ENCODE measurements at regions not wholly inside any gene's neighbourhood (a gene's known extent, or its start where the extent isn't known, plus 50 kb on each side); places are given as distances from the start of the nearest gene placed in this dataset.
A peak's percentile ranks its signal among the peaks of the same experiment; 100 is the strongest.

- DNase-seq (ENCODE audit: extremely low spot score, insufficient read length, low read depth), result no peak
- FAIRE-seq, result no peak
Observed at GRCh38 chr11:110812086-110812733, 100.0 kb upstream of the ARHGAP20 start.

DNA sequence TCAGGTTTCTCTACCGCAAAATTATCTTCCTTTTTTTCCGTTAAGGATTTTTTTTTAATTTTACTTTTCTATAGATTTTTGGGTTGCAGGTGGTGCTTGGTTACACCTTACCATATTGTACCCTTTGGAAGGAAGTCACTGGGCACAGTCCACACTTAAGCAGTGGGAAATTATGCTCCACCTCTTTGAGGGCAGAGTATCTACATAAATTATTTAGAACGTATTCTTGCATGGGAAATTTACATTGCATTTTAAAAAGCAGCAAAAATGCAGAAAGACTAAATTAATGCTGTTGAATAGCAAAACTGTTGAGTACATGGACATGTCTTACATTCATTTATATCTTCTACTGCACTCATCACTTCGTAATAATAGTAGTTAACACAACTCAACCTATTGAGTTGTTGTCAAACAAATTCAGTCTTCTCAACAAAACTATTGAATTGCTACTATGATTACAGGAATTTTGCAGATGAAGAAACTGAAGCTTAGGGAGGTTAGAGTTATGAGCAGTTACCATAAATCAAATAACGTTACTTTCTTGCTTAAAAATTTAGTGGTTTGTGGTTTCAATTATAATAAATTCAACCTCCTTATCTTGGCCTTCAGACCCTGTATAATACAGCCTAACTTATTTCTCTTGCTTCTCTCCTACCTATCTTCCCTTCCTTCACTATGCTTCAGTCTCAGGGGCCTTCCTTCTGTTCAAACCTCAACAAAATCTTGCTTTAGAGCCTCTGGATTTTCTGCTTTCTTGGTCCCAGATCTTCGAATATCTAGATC is 97.4 kb upstream of the ARHGAP20 start:
- no peak for DNase-seq (ENCODE audit: extremely low spot score, insufficient read length, low read depth)
- no peak for FAIRE-seq

DNA sequence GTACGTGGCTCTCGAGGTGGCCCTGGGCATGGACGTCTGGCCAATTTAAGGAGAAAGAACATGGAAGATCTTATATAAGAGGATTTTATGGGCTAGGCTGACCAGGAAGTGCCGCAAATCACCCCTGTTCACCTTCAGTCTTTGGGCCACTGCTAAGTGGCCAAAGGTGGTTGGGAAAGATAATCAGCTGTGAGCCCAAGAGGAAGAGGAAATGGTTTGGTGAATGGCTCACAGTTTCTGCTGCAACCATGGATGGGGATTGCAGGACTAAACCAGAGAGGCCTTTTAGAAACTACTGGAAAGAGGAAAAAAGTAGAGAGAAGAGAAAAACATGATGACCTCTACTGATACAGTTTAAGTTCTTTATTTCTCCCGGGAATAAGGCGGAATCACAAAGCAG is 96.0 kb upstream of the ARHGAP20 start:
- FAIRE-seq (no peak), DNase-seq (ENCODE audit: extremely low spot score, insufficient read length, low read depth) (no peak)

- DNase-seq (ENCODE audit: extremely low spot score, insufficient read length, low read depth), result no peak
- FAIRE-seq, result no peak
Observed at GRCh38 chr11:110807801-110808200, 95.6 kb upstream of the ARHGAP20 start.

GRCh38 chr11:110805756-110806155 is 93.5 kb upstream of the ARHGAP20 start:
- FAIRE-seq, result no peak
- DNase-seq (ENCODE audit: extremely low spot score, insufficient read length, low read depth), result no peak

GRCh38 chr11:110802162-110802561 is 89.9 kb upstream of the ARHGAP20 start:
- DNase-seq (ENCODE audit: extremely low spot score, insufficient read length, low read depth), result no peak
- no peak for FAIRE-seq

DNA sequence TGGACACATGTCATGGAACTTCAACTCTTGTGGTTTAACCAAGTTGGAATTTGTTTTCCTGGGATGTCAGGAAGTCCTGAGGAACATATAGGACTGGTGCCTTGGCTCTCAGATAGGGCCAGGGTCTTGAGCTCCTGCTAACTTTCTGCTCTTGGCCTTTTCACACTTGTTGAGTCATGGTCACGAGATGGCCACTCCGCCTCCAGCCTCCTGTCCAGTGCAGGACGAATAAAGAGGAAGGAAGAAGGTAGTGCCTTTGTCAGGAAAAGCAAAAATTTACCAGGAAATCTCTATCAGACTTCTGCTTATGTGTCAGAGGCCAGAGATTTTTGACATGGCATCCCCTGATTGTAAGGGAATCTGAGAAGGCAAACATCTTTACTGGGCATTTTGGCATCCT is 89.1 kb upstream of the ARHGAP20 start:
- no peak for FAIRE-seq
- DNase-seq (ENCODE audit: extremely low spot score, insufficient read length, low read depth), result no peak

DNA sequence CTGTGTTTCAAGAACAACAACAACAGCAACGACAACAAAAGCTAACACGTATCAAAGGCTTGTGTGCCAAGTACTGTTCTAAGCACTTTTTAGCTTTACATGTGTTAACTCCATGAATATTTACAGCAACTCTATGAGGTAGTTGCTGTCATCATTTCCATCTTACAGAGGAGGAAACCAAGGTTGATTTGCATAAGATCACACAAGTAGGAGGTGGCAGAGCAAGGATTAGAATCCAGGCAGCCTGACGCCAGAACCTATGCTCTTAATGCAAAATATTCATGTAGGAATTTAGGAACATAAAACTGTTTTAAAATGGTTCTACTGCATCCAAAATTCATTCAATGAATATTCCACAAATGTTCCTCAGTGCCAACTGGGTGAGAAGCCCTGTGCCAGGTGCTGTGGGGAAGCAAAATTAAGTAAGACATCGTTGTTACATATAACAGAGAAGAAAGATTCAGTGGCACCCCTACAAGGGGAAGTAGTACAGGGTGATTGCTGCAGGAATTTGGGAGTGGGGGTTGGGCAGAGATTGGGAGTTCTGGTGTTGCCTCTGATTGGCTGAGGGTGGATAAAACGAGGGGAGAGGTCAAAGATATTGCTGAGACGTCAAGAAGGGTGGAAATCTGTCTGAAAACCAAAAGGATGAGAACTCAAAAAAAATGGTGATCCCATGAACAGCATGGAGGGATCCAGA is 86.1 kb upstream of the ARHGAP20 start:
- DNase-seq (ENCODE audit: extremely low spot score, insufficient read length, low read depth) (no peak), FAIRE-seq (no peak)

DNA sequence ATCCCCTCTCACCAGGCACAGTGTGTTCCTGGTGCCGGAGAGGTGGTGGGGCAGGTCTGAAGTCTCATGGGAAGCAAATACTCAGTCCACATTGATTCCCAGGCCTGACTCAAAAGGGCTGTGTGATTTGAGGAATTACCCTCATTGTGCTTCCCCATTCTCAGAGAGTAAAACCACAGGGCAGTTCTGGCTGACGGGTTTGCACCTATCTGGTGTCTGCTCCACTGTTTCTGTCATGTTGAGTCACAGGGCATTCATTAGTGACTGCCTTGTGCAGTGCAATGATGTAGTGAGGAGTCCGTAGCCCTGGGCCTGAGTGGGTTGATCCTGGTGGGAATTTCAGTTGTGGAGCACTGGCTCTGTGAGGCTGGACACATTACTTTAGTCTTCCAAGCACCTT is 85.2 kb upstream of the ARHGAP20 start:
- DNase-seq (ENCODE audit: extremely low spot score, insufficient read length, low read depth) (peak; percentile 14), FAIRE-seq (peak; percentile 67)

DNA sequence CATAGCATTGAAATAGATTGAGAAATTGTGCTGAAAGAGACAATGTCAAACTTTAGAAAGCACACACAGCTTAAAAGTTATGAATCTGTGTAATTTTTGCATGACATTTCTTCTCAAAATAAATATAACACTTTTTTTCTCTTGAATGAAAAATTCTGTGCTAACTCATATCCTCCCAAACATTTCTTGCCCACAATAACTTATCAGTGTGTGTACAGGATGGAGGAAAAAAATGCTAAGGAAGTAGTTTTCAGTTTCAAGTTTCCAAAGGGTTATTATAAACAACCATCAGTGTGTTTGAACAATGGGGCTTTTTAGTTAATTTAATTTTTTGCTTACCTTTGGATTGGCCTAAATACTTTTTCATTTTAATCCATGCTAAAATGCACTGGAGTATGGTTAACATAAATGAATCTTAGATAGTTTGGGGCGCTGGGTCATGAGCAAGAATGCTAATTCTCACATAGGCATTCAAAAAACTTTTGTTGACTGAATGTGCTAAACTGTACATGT is 82.9 kb upstream of the ARHGAP20 start:
- no peak for FAIRE-seq

DNA sequence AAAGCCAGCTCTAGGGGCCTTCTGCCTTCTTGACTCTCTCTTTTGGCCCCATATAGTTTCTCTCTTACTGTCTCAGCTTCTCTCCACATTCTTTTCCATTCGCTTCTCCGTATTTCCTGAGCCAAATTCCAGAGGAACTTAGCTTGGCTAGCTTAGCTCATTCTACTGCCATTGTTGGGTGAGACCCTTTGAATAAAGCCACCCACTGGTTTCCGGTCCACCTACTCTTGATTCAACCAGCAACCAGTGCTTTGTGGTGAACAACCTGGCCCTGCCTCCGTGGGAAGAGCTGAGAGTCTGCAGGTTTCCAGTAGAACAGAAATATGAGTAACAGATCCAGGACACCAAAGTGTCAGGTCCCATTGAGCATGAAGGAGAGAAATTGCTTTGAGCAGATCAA is 81.3 kb upstream of the ARHGAP20 start:
- no peak for DNase-seq (ENCODE audit: extremely low spot score, insufficient read length, low read depth)

More for the DNA sequence above, 82.9 kb upstream of the ARHGAP20 start:
- no peak for DNase-seq (ENCODE audit: extremely low spot score, insufficient read length, low read depth)

DNA sequence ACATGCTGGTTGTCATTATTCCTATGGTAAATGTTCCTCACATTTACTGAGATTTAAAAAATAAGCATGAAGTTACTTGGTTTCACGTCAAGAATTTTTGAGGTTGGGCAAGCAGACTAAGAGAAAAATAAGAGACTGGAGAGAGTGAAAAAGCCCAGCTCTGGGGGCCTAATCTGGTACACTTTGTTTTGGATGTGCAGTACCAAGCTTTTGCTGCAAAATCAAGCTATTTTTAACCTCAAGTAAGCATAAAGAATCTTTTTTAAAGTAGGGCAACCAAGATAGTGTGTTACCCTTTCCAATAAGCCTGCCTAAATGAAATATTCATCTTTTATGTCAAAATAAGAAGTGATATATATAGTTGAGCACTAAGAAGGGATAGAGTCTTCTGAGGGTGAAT is 79.4 kb upstream of the ARHGAP20 start:
- FAIRE-seq (no peak), DNase-seq (ENCODE audit: extremely low spot score, insufficient read length, low read depth) (no peak)

More for the DNA sequence above, 81.3 kb upstream of the ARHGAP20 start:
- FAIRE-seq, result no peak

DNA sequence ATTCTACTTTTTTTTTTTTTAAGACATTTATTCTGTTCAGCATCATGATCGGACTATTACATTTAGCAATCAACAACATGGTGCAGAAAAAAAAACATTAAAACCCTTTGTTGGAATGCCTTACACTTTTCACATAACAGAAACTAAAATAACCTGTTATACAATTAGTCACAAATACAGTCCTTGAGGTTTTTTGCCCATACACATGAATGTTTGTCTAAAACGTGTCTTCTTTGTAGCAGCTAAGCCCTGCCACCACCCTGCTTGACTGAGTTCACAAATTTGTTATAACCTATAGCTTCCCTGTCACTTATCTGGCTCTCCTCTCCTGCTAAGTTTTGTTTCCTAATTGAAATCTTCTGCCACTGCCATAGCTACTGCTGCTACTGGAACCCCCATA is 75.4 kb upstream of the ARHGAP20 start:
- FAIRE-seq, result no peak
- no peak for DNase-seq (ENCODE audit: extremely low spot score, insufficient read length, low read depth)

GRCh38 chr11:110786226-110786902 is 74.1 kb upstream of the ARHGAP20 start:
- FAIRE-seq, result no peak
- DNase-seq (ENCODE audit: extremely low spot score, insufficient read length, low read depth), result no peak

DNA sequence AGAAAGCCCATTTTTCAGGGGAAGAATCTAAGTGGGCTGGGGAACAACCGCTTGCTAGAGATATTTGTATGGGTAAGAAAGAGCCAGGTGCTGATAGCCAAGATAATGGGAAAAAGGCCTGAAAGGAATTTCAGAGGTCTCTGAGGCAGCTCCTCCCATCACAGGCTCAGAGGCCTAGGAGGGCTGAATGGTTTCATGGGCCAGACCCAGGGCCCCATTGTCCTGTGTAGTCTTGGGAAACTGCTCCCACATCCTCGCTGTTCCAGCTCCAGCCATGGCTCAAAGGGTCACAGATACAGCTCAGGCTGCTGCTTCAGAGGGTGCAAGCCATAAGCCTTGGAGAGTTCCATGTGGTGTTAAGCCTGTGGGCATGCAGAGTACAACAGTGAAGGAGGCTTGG is 73.2 kb upstream of the ARHGAP20 start:
- no peak for FAIRE-seq
- no peak for DNase-seq (ENCODE audit: extremely low spot score, insufficient read length, low read depth)

DNA sequence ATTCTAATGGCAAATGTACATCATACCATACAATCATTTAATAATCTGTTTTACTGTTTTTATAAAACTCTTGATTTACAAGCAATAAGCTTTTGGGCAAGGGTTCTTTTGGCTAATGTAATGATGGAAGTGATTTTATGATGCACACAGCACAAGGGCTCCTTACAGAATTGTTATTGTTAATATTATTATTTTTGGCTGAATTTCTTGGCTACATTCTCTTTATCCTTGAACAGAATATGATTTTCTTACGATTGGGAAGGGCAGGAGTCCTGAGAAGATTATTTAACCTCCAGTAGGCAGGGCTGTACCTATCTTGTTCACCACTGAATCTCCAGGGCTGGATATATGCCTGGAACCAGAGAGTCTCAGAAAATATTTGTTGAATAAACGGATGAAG is 70.4 kb upstream of the ARHGAP20 start:
- DNase-seq (ENCODE audit: extremely low spot score, insufficient read length, low read depth) (no peak), FAIRE-seq (no peak)

DNA sequence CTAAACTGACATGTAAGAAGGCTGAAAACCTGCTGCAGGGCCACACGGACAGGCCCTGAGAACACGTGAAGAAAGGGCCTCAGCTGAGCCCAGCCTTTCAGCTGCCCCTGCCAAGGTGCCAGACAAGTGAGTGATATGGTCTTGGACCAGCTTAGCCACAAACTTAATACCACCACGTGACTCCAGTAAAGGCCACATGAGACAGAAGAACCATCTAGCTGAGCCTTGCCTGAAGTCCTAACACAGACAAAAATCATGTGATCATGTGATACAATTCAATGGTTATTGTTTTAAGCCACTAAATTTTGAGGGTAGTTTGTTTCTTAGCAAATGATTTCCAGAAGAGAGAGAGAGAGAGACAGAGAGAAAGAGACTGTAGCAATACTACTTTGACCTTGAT is 66.9 kb upstream of the ARHGAP20 start:
- no peak for FAIRE-seq

GRCh38 chr11:110778343-110778742 is 66.1 kb upstream of the ARHGAP20 start:
- no peak for FAIRE-seq

More for the DNA sequence above, 66.9 kb upstream of the ARHGAP20 start:
- no peak for DNase-seq (ENCODE audit: extremely low spot score, insufficient read length, low read depth)

GRCh38 chr11:110777775-110778174 is 65.5 kb upstream of the ARHGAP20 start:
- FAIRE-seq, result no peak
- DNase-seq (ENCODE audit: extremely low spot score, insufficient read length, low read depth), result no peak

More at GRCh38 chr11:110778343-110778742, 66.1 kb upstream of the ARHGAP20 start:
- DNase-seq (ENCODE audit: extremely low spot score, insufficient read length, low read depth), result no peak

DNA sequence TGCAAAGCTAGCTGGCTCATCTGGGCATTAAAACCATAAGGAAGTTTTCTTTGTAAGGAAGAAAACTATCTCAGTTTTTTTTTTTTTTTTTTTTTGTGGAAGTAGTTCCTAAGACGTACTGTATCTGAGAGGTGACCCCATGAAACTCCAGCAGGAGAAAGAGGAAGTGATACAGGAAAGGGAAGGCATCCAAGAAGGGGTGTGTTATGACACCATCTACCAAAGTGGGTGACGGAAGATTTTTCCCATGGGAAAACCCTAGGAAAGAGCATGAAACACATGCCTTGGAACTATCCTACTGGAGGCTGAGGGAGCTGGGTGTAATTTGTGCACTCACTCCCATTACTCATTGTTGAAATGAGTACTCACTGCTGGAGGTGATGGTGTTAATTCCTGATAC is 63.8 kb upstream of the ARHGAP20 start:
- DNase-seq (ENCODE audit: extremely low spot score, insufficient read length, low read depth), result no peak
- no peak for FAIRE-seq
